Urinary bladder (tissue), 3 donors: ENCODE measurements at regions not wholly inside any gene's neighbourhood (a gene's known extent, or its start where the extent isn't known, plus 50 kb on each side); places are given as distances from the start of the nearest gene placed in this dataset.
"Not testable (repeated sequence)": the region's sequence is repeated elsewhere in the genome, so short reads cannot be mapped to it uniquely, and the experiment has no call there.

Experiments used
- DNase-seq: peaks from one replicate; pipeline ENCODE4 v3.0.0-alpha.2; 2015; ENCODE audit errors: extremely low spot score
- H3K27ac ChIP-seq: one replicate; pipeline ENCODE4 v1.5.1; 2013; ENCODE audit warnings: low read depth, mild to moderate bottlenecking, moderate library complexity
- H3K36me3 ChIP-seq: one replicate; pipeline ENCODE4 v1.6.1; 2013; ENCODE audit warnings: mild to moderate bottlenecking, moderate library complexity; ENCODE audit not compliant: insufficient read depth
- H3K4me1 ChIP-seq: one replicate; pipeline ENCODE4 v1.6.1; 2013; ENCODE audit warnings: mild to moderate bottlenecking, moderate library complexity; ENCODE audit not compliant: insufficient read depth
- H3K4me3 ChIP-seq: one replicate; pipeline ENCODE4 v1.5.1; 2013; ENCODE audit warnings: low read depth, low read length
- WGBS: extraction: QIAGEN DNeasy Blood & Tissue Kit; methylation state at CpG from one replicate; pipeline ENCODE4 v1.1.7; 2013; 5-methylcytosine and 5-hydroxymethylcytosine counted together
- donor health status: healthy with polysubstance abuse.
- donor health status: healthy.

DNA sequence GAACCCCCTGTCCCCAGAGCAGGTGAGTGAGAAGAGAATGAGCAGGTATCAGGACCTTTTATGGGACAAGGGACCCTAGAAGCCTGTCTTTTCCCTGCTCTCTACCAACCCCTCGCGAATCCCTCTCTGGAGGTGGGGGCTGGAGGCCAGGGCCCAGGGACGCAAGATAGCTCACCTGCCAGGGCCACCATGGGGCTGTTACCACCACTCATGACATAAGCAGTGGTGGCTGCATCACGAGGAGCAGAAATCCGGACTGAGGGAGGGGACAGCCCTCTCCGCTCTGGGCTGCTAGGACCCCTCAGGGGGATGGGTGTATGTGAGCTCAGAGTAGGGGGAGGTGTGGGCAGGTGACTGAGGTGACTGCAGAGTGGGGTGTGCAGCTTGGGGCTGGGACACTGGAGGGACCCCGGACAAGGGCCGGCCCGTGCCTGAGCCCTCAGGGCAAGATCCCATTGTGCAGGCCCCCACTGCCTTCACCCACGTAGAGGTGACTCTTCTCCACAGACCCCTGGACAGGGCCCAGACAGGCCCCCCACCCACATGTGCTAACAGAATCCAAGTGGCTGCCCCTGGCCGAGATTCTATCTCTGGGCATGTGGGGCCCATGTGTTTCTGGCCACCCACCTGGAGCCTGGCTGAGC, 190.6 kb downstream of the TBC1D2B start:
- no peaks in the 10 kb centered on the region for H3K4me1 ChIP-seq
- no peak for DNase-seq
- no peaks in the 10 kb centered on the region for H3K36me3 ChIP-seq
- no peak overlapping the region for H3K27ac ChIP-seq
- H3K4me3 ChIP-seq: no peak overlapping the region
- 94% methylated on average over 11 of the region's 11 CpGs for WGBS

DNA sequence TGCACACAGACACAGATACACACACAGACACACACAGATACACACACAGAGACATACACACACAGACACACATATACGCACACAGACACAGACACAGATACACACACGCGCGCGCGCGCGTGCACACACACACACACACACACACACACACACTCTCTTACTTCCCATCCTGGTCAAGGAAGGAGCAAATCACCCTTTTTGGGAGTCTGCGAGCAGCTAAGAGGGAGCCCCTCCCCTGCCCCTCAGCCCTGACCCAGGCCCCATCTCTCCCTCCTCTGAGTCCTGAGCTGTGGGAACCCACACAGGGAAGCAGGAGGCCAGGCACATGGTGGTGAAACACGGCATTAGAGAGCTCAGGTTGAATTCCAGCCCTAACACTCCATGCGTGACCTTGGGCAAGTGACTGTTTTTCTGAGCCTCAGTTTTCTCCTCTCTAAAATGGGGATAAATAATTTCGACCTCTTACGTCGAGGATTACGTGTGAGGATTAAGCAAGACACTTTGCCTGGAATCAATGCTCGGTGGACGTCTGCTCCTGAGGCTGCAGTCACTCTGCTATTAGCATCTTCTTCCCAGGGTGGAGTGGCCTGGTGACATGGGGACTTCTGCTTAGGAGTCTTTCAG, 191.5 kb downstream of the TBC1D2B start:
- not testable (repeated sequence) for H3K36me3 ChIP-seq, H3K4me3 ChIP-seq, H3K4me1 ChIP-seq, H3K27ac ChIP-seq, DNase-seq
- 96% methylated on average over 17 of the region's 17 CpGs for whole genome bisulfite sequencing

DNA sequence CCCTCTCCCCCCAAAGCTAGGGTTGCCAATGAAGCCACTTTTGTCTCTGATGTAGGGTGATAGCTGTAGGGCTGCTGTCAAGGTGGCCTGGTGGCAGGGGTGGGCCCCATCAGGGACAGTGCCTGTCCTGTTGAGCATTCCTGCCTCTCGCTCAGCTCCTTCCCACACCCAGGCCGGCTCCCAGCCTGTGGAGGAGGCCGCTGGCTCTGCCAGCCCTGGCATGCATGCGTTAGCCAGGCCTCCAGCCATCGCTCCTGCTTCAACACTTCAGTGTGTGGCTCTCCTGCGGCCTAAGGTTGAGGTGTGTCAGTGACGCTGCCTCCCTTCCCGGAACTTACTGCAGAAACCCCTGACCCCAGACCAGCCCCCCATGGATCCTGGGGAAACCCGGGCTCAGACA, 194.5 kb downstream of the TBC1D2B start:
- no CpG with 5 or more reads among the region's 9 CpGs for WGBS

DNA sequence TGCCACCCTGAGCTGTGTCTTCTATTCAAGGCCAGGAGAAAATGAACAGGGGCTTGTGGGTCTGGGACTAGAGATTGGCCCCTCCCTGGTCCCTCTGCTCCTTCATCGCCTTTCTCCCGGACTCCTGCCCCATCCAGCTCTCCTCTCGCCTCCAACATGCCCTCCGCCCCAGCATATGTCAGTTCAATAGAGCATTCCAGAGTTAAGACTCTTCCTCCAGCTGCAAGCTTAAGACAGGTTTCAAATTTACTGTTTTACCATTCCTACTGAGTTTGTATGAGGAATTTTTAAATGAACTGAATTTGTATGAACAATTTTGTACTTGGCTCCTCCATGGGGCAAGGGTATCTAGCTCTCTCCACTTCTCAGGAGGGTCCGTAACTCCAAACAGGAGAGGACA, 195.6 kb downstream of the TBC1D2B start:
- WGBS: 83% methylated on average over 5 of the region's 5 CpGs

More for the DNA sequence above, 194.5 kb downstream of the TBC1D2B start:
- not testable (repeated sequence) for H3K27ac ChIP-seq, H3K4me3 ChIP-seq, DNase-seq, H3K4me1 ChIP-seq, H3K36me3 ChIP-seq

DNA sequence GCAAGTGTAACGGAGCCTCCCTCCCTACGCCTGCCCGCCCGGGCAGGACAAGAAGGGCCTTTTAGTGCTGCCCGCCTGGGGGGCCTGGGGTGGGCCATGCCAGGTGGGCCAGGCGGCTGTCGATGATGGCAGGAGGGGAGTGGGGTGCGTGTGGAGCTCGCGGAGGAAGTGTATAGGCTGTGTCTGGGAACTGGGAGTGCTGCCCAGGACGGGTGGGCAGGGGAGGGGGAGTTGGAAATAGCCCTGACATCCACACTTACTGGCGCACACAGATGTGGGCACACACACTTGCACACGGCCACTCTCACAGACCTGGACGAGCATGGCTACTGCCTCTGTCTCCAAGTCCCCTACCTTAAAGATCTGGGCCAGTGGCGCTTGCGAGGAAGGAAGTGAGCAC, 196.0 kb downstream of the TBC1D2B start:
- not testable (repeated sequence) for DNase-seq, H3K4me1 ChIP-seq, H3K36me3 ChIP-seq, H3K27ac ChIP-seq, H3K4me3 ChIP-seq
- WGBS: 70% methylated on average over 12 of the region's 16 CpGs

More for the DNA sequence above, 195.6 kb downstream of the TBC1D2B start:
- Histone ChIP-seq H3K4me3 (no peak overlapping the region), H3K36me3 (no peaks in the 10 kb centered on the region), H3K4me1 (no peaks in the 10 kb centered on the region), H3K27ac (no peak overlapping the region)
- no peak for DNase-seq

DNA sequence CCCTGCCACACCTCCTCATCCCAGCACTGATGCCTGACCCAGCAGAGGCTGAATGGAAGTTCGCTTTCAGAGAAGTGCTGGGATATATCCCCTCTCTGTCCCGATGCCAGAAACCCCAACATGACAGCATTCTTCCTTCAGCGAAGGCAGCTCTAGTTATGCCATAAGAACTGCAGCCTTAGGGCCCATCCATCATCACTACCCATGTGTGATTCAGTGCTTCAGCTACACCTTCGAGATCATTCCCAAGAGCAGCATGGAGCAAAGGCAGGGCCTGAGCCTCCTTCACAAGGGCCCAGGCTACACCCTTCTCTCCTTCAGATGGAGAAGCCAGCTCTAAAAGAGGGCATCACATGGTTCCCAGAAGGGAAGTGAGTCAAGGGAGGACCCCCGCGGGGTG, 198.0 kb downstream of the TBC1D2B start:
- H3K4me3 ChIP-seq, H3K36me3 ChIP-seq, H3K4me1 ChIP-seq, H3K27ac ChIP-seq, DNase-seq: not testable (repeated sequence)
- WGBS: 79% methylated on average over 4 of the region's 6 CpGs

DNA sequence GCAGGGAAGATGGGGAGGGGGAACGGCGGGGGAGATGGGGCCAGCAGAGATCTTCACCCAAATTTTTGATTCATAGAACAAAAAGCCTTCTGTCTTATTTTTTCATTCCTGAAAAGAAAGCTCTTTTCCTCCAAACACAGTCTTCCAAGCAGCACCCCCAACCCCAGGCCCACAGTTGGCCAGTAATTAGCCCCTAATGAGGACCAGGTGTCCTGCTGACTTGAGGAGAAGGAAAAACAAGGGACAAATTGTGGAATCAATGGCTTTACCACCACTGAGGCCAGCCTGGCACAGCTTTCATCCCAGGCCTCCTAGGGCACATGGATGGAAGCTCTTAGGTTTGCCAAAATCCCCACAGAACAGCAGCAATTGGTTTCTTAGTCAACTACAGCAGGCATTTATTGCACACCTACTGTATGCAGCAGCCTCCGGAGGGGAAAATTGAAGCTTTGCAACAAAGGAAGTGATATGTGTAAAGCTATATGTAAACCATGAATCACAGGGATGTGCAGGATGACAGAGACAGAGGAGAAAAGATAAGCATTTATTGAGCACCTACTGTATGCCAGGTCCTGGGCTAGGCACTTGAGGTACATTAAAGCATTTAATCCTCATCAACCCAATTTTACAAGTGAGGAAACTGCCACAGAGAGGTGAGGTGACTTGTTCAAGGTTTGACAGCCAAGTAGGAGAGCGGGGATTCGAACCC, 199.5 kb downstream of the TBC1D2B start:
- DNase-seq: no peak
- no peak overlapping the region for H3K4me3 ChIP-seq
- no peaks in the 10 kb centered on the region for H3K4me1 ChIP-seq
- no peak overlapping the region for H3K27ac ChIP-seq
- H3K36me3 ChIP-seq: no peaks in the 10 kb centered on the region
- WGBS: 72% methylated on average over 5 of the region's 5 CpGs

DNA sequence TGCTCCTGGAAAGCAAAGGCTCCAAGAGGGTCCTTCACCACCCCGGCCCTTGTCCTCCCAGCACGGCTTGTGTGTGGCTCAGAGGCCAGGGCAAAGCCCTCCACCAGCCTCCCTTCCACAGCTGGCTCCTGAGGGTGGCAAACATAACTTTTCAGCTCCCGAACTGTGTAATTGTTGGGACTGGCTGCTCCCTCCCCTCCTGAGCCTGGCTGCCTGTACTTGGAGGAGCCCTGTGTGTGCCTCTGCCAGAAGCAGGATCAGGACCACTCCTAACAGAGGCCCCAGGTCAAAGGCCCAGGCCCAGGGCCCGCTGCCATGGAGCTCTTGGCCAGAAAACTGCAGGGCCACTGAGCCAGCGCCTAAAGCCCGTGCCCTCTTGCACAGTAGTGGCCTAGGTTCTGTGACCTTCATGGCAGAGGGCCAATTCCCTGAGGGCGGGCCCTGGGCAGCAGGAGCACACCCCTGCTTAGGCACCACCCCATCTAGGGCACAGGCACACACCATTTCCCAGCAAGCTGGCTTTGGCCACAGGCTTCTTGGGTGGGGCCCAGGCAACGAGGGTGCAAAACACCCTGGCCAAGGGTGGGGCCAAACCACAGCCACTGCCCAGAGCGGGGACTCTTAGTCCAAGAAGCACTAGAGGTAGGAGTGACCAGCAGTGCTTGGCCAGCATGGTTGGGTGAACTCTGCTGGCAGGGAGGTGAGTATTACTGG, 201.2 kb downstream of the TBC1D2B start:
- H3K36me3 ChIP-seq, H3K27ac ChIP-seq, DNase-seq, H3K4me1 ChIP-seq, H3K4me3 ChIP-seq: not testable (repeated sequence)
- WGBS: 52% methylated on average over 3 of the region's 9 CpGs

DNA sequence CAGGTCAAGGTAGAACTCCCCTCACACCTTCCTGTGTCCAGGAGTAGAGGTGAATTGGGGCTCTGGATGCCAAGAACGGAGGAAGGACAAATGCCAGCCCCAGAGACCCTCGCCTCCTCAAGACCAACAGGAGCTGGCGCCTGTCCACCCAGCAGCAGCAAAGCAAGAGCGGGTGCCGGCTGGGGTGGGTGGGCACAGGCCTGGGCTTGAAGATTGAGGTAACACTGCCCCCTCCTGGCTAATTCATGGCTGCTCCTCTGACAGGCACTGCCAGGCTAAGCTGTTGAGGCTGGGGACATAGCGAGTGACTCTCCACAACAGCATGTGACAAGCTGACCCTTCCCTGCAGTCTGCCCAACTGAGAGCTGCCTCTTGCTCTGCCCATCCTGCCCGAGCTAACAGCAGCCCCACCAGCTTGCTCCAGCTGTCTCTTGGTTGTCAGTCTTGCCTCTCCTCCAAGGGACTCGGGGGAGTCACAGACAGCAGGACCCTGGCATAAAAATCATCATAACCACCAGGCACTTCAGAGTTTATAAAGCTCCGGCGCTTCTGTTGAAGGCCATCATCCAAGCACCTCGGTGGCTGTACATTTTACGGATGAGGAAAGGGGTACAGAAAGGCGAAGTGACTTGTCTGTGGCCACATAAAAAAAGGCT, 202.3 kb downstream of the TBC1D2B start:
- H3K4me1 ChIP-seq, H3K27ac ChIP-seq, H3K36me3 ChIP-seq, DNase-seq, H3K4me3 ChIP-seq: not testable (repeated sequence)
- WGBS: 47% methylated on average over 13 of the region's 13 CpGs

DNA sequence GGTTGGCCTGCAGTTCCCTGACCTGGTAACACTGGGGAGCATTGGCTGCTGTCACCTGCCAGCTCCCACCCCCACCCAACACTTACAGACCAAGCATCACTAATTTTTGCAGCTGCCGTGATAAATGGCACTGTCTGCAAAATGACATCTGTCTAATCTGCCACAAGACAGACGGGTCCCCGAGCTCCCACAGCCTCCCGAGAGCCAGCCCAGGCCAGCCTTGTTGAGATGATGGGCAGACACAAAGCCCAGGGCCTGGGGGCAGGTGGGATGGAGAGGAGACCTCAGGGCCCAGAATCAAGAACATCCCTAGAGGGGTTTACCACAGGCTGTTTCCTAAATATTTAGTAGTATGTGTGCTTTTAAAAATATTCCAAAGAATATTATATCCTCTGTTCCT, 203.4 kb downstream of the TBC1D2B start:
- no peaks in the 10 kb centered on the region for H3K4me1 ChIP-seq
- DNase-seq: no peak
- H3K27ac ChIP-seq: no peak overlapping the region
- no peak overlapping the region for H3K4me3 ChIP-seq
- WGBS: 83% methylated on average over 4 of the region's 4 CpGs
- no peaks in the 10 kb centered on the region for H3K36me3 ChIP-seq

DNA sequence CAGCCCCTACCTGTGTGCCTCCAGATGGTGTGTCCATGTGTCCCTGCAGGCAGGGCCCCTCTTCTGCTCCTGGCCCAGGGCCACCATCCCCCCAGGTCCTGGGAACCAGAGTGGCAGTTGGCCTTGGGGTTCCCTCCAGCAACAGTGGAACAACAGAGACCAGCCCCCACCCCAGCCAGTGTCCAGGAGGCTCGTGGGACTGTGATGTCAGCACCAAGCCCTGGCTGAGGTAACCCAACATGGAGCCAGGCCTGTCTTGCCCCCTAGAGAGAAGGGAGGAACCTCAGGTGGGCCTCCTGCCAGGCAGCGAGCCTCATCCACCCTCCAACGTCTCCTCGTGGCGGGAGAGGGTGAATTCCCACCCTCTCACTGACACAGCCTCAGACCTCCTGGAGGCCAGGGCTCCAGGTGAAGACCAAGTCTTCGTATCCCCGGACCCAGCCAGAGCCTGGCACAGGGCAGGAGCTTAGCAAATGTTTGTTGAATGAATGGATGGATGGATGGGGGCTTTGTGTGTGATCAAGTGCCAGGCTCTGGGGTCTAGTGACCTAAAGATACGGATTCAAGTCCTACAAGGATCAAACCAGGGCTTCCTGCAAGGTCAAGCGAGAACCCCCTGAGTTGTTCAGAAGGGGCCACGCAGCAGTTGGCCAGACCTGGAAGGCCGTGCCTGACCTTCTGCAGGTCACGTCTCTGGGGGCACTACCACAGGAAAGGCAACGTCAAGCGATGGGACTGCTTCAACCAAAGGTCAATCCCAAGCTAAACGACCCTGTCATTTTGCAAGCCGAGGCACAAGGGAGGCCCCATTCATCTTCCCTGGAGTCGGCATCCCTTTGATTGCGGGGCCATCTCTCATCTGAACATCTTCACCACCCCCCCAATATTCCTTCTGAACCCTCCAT, 204.7 kb downstream of the TBC1D2B start:
- not testable (repeated sequence) for H3K4me1 ChIP-seq, DNase-seq, H3K27ac ChIP-seq, H3K36me3 ChIP-seq, H3K4me3 ChIP-seq
- 81% methylated on average over 18 of the region's 18 CpGs for WGBS

DNA sequence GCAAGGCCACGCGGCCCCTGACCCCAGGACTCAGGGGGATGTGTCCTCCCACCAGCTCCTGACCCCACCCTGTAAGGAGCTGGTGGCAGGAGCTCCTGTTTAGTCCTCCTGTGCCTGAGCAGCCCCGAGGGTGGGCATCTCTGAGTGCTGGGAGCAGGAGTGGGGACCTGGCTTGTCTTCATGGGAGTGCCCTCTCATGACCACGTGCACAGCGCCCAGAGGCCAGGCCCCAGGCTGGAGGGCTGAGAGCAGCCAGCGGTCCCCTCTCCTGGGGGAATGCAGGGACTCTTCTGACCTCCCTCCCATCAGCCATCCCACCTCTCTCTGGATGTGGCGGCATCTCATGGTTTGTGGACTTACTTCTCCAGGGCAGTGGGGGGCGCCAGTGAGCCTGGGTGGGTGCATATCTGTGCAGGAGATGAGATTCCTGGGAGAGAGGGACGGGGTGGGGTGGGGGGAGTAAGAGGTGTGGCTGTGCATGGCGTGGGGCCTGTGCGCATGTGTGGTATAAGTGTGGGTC, 205.6 kb downstream of the TBC1D2B start:
- H3K36me3 ChIP-seq: no peaks in the 10 kb centered on the region
- H3K4me1 ChIP-seq: no peaks in the 10 kb centered on the region
- no peak overlapping the region for H3K27ac ChIP-seq
- no peak overlapping the region for H3K4me3 ChIP-seq
- no peak for DNase-seq
- 82% methylated on average over 11 of the region's 11 CpGs for WGBS
